CD8-positive, alpha-beta memory T cell (primary cell): ENCODE measurements at regions not wholly inside any gene's neighbourhood (a gene's known extent, or its start where the extent isn't known, plus 50 kb on each side); places are given as distances from the start of the nearest gene placed in this dataset.

Experiments
- CTCF ChIA-PET: fragments of 350-600 bp; sonication (Branson Sonifier 250); formaldehyde crosslinking; loops from one replicate; lab custom pipeline; 2021; ENCODE audit warnings: antibody characterized with exemption; lab: Charles Lee
- POLR2A ChIA-PET: fragments of 350-600 bp; sonication (Branson Sonifier 250); formaldehyde crosslinking; loops from one replicate; lab custom pipeline; 2021; ENCODE audit warnings: antibody characterized with exemption; lab: Charles Lee
- DNase-seq, 5 donors: peaks; one replicate each; pipeline versions ENCODE4 v3.0.0 to v3.0.0-alpha.2; 2020 to 2022; ENCODE audit warnings: mixed read lengths in 1 of 5
- H3K27ac ChIP-seq: one replicate; pipeline ENCODE4 v1.7.0; 2013; ENCODE audit warnings: low read depth, mild to moderate bottlenecking, low read length, moderate library complexity
- H3K27me3 ChIP-seq: 2 replicates; pipeline ENCODE4 v1.7.0; 2013; ENCODE audit warnings: low read length, mild to moderate bottlenecking; ENCODE audit not compliant: insufficient read depth, poor library complexity, severe bottlenecking
- H3K36me3 ChIP-seq: 2 replicates; pipeline ENCODE4 v1.7.0; 2013; ENCODE audit warnings: mild to moderate bottlenecking, low read length, moderate library complexity; ENCODE audit not compliant: insufficient read depth
- H3K4me1 ChIP-seq: 2 replicates; pipeline ENCODE4 v1.7.0; 2013; ENCODE audit warnings: mild to moderate bottlenecking, low read length, moderate library complexity; ENCODE audit not compliant: insufficient read depth
- H3K4me3 ChIP-seq: 2 replicates; pipeline ENCODE4 v1.7.0; 2013; ENCODE audit warnings: mild to moderate bottlenecking, low read length
- H3K9me3 ChIP-seq: 2 replicates; pipeline ENCODE4 v1.7.0; 2013; ENCODE audit warnings: mild to moderate bottlenecking, low read length
- H3K27ac Mint-ChIP-seq, 8 donors: one replicate each; pipeline ENCODE4 v1.8.0; 2020 to 2021; ENCODE audit warnings: mixed read lengths in 8 of 8, mild to moderate bottlenecking in 6 of 8, inconsistent platforms in 3 of 8, moderate library complexity in 3 of 8
- H3K27me3 Mint-ChIP-seq, 2 donors: one replicate each; pipeline ENCODE4 v1.8.0; 2020 to 2021; ENCODE audit warnings: mixed read lengths in 2 of 2, mild to moderate bottlenecking in 1 of 2, moderate library complexity in 1 of 2
- H3K36me3 Mint-ChIP-seq, 3 donors: one replicate each; pipeline ENCODE4 v1.8.0; 2020 to 2021; ENCODE audit warnings: mixed read lengths in 3 of 3, inconsistent platforms in 1 of 3, mild to moderate bottlenecking in 1 of 3
- H3K4me1 Mint-ChIP-seq, 3 donors: one replicate each; pipeline ENCODE4 v1.8.0; 2020 to 2021; ENCODE audit warnings: mixed read lengths in 3 of 3, inconsistent platforms in 1 of 3, mild to moderate bottlenecking in 1 of 3
- H3K4me3 Mint-ChIP-seq, 7 donors: one replicate each; pipeline ENCODE4 v1.8.0; 2020 to 2021; ENCODE audit warnings: mixed read lengths in 7 of 7, mild to moderate bottlenecking in 6 of 7, moderate library complexity in 4 of 7, inconsistent platforms in 2 of 7
- H3K9me3 Mint-ChIP-seq, 5 donors: one replicate each; pipeline ENCODE4 v1.8.0; 2020 to 2022; ENCODE audit warnings: mixed read lengths in 5 of 5, mild to moderate bottlenecking in 3 of 5, moderate library complexity in 2 of 5, inconsistent platforms in 1 of 5

DNA sequence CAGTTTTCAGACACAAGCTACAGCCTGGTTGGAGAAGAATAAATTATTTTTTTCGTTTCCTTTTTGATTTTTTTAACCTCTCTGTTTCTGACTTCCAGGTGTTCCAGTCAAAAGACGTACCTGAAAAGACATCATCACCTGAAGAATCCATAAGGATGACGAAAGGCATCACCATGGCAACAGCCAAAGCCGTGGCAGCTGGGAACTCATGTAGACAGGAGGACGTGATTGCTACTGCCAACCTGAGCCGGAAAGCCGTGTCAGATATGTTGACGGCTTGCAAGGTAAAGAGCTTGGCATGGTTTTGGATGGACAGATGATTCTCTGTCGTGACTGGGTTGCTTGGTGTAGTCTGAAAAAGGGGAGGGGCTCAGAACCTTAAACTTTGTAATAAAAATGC, 237.0 kb upstream of the TPM1 start:
- Mint-ChIP-seq H3K27ac (no peak overlapping the region), H3K9me3 (no peaks in the 10 kb centered on the region), H3K4me3 (no peak overlapping the region), H3K4me1 (no peaks in the 10 kb centered on the region), H3K27me3 (peaks cover 3 to 5% of the 10 kb centered on the region in 2 donors), H3K36me3 (no peaks in the 10 kb centered on the region)
- no peaks in the 10 kb centered on the region for H3K4me1 ChIP-seq
- DNase-seq = no peak
- no peaks in the 10 kb centered on the region for H3K36me3 ChIP-seq
- no peak overlapping the region for H3K27ac ChIP-seq
- H3K27me3 ChIP-seq = no peaks in the 10 kb centered on the region
- H3K4me3 ChIP-seq = no peak overlapping the region
- no peaks in the 10 kb centered on the region for H3K9me3 ChIP-seq
- CTCF ChIA-PET = no interaction called here
- POLR2A ChIA-PET = no interaction called here

GRCh38 chr15:62807539-62808130, 234.9 kb upstream of the TPM1 start:
- POLR2A ChIA-PET = no interaction called here
- H3K27me3 Mint-ChIP-seq = peaks cover 3 to 5% of the 10 kb centered on the region in 2 donors
- Histone ChIP-seq H3K9me3 (no peaks in the 10 kb centered on the region), H3K27ac (no peak overlapping the region), H3K27me3 (no peaks in the 10 kb centered on the region), H3K36me3 (no peaks in the 10 kb centered on the region), H3K4me1 (no peaks in the 10 kb centered on the region), H3K4me3 (no peak overlapping the region)
- H3K27ac Mint-ChIP-seq = no peak overlapping the region
- H3K4me1 Mint-ChIP-seq = no peaks in the 10 kb centered on the region
- no peaks in the 10 kb centered on the region for H3K9me3 Mint-ChIP-seq
- CTCF ChIA-PET = interaction anchor here (0.6 kb wide), 1 partner anchor 14 kb away, joined by 3 read pairs; no protein-coding TSS in a partner anchor
- H3K4me3 Mint-ChIP-seq = no peak overlapping the region
- DNase-seq = no peak
- no peaks in the 10 kb centered on the region for H3K36me3 Mint-ChIP-seq

GRCh38 chr15:62809115-62809967, 233.2 kb upstream of the TPM1 start:
- no peaks in the 10 kb centered on the region for H3K36me3 Mint-ChIP-seq
- Histone ChIP-seq H3K27me3 (no peaks in the 10 kb centered on the region), H3K4me3 (no peak overlapping the region), H3K9me3 (no peaks in the 10 kb centered on the region), H3K4me1 (no peaks in the 10 kb centered on the region), H3K36me3 (no peaks in the 10 kb centered on the region), H3K27ac (no peak overlapping the region)
- no peak for DNase-seq
- peaks cover 3 to 5% of the 10 kb centered on the region in 2 donors for H3K27me3 Mint-ChIP-seq
- H3K27ac Mint-ChIP-seq = no peak overlapping the region
- H3K9me3 Mint-ChIP-seq = no peaks in the 10 kb centered on the region
- CTCF ChIA-PET = no interaction called here
- no peak overlapping the region for H3K4me3 Mint-ChIP-seq
- H3K4me1 Mint-ChIP-seq = no peaks in the 10 kb centered on the region
- POLR2A ChIA-PET = no interaction called here

GRCh38 chr15:62809968-62810260, 232.6 kb upstream of the TPM1 start:
- ChIA-PET CTCF (no interaction called here), POLR2A (no interaction called here)
- H3K27me3 Mint-ChIP-seq = peaks cover 0 to 5% of the 10 kb centered on the region in 2 donors
- H3K27ac ChIP-seq = no peak overlapping the region
- no peak for DNase-seq
- H3K4me1 Mint-ChIP-seq = no peaks in the 10 kb centered on the region
- H3K9me3 ChIP-seq = no peaks in the 10 kb centered on the region
- H3K27me3 ChIP-seq = no peaks in the 10 kb centered on the region
- H3K36me3 Mint-ChIP-seq = no peaks in the 10 kb centered on the region
- H3K27ac Mint-ChIP-seq = no peak overlapping the region
- H3K36me3 ChIP-seq = no peaks in the 10 kb centered on the region
- H3K4me3 ChIP-seq = no peak overlapping the region
- H3K4me1 ChIP-seq = no peaks in the 10 kb centered on the region
- H3K9me3 Mint-ChIP-seq = no peaks in the 10 kb centered on the region
- no peak overlapping the region for H3K4me3 Mint-ChIP-seq

DNA sequence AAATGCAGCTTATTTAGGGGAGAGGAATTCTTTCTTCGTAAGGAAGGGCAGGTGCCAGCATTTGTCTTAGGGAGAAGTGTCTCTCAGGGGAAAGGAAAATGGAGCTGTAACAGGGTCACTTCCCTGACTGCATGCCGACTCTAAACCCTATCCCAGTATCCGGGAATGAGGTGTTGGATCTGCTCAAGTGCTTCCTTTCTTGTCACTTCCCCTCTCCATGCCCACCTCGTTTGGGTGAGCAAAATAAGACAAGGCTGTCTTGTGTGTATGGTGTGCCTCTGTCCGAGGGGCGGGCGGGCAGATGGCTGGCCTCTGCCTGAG, 230.1 kb upstream of the TPM1 start:
- no peak for DNase-seq
- Mint-ChIP-seq H3K4me1 (no peaks in the 10 kb centered on the region), H3K4me3 (no peak overlapping the region), H3K36me3 (no peaks in the 10 kb centered on the region), H3K9me3 (no peaks in the 10 kb centered on the region), H3K27me3 (no peaks in the 10 kb centered on the region), H3K27ac (no peak overlapping the region)
- ChIA-PET POLR2A (no interaction called here), CTCF (interaction anchor here (1.7 kb wide), 1 partner anchor 10 kb away, joined by 4 read pairs; no protein-coding TSS in a partner anchor)
- Histone ChIP-seq H3K36me3 (no peaks in the 10 kb centered on the region), H3K27me3 (no peaks in the 10 kb centered on the region), H3K27ac (no peak overlapping the region), H3K4me3 (no peak overlapping the region), H3K4me1 (no peaks in the 10 kb centered on the region), H3K9me3 (no peaks in the 10 kb centered on the region)

- no peaks in the 10 kb centered on the region for H3K4me1 Mint-ChIP-seq
- no peaks in the 10 kb centered on the region for H3K36me3 ChIP-seq
- H3K27ac ChIP-seq = no peak overlapping the region
- H3K27me3 Mint-ChIP-seq = peaks cover 4 to 10% of the 10 kb centered on the region in 2 donors
- POLR2A ChIA-PET = no interaction called here
- CTCF ChIA-PET = no interaction called here
- no peaks in the 10 kb centered on the region for H3K27me3 ChIP-seq
- H3K9me3 ChIP-seq = no peaks in the 10 kb centered on the region
- H3K27ac Mint-ChIP-seq = no peak overlapping the region
- H3K9me3 Mint-ChIP-seq = no peaks in the 10 kb centered on the region
- no peak overlapping the region for H3K4me3 Mint-ChIP-seq
- no peak for DNase-seq
- no peak overlapping the region for H3K4me3 ChIP-seq
- H3K36me3 Mint-ChIP-seq = no peaks in the 10 kb centered on the region
- H3K4me1 ChIP-seq = no peaks in the 10 kb centered on the region
Observed at GRCh38 chr15:62816342-62817069, 226.0 kb upstream of the TPM1 start.

DNA sequence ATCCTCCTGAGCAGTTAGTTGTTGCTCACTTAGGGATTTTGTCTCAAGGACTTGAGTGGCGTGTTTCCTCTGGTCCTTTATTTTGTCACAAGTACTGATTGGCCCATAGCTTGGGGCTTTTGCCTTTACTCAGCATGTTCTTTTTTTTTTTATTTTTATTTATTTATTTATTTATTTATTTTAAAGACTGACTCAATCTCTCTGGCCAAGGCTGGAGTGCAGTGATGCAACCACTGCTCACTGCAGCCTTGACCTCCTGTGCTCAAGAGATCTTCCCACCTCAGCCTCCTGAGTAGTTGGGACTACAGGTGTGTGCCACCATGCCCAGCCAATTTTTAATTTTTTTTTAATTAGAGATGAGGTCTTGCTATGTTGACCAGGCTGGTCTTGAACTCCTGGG, 223.9 kb upstream of the TPM1 start:
- no peaks in the 10 kb centered on the region for H3K36me3 Mint-ChIP-seq
- no peak overlapping the region for H3K4me3 Mint-ChIP-seq
- ChIA-PET CTCF (no interaction called here), POLR2A (no interaction called here)
- H3K27ac ChIP-seq = no peak overlapping the region
- no peaks in the 10 kb centered on the region for H3K9me3 ChIP-seq
- H3K27me3 Mint-ChIP-seq = peaks cover 4 to 13% of the 10 kb centered on the region in 2 donors
- H3K4me1 ChIP-seq = no peaks in the 10 kb centered on the region
- H3K9me3 Mint-ChIP-seq = no peaks in the 10 kb centered on the region
- no peak for DNase-seq
- H3K27ac Mint-ChIP-seq = no peak overlapping the region
- H3K4me1 Mint-ChIP-seq = no peaks in the 10 kb centered on the region
- no peaks in the 10 kb centered on the region for H3K36me3 ChIP-seq
- H3K4me3 ChIP-seq = no peak overlapping the region
- H3K27me3 ChIP-seq = no peaks in the 10 kb centered on the region

DNA sequence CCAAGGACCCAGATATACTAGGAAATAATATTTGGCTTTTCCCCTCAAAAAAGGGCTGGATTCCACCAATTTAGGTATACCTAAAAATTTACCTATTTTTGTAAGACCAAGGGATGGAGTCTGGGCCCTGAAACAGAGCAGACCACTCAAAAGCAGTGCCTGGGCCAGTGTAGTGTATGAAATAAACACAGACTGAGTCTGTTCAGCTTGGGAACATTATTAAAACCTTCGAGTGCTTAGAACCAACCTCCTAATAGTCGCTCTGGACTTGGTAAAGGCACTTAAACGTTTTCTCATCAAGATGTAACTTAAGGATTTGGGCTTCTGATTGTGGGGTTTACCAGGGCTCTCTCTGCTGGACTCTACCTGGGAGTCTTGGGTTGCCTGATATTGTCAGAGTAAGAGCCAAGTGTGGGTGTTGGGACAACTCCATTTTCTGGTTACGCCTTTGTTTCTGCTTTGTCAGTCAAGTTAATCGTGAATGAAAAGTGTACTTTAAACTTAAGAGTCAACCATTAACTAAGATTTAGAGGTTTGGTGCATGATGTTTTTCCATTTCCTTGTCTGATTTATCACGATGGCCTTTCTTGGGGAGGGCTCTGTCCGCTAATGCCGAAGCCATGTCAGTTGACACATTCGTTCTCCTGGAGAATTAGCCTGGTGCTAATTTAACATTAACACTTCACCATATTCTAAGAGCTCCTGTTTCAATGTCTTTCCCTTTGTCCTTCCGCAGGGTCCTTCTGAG, 221.0 kb upstream of the TPM1 start:
- no peak for DNase-seq
- Mint-ChIP-seq H3K9me3 (no peaks in the 10 kb centered on the region), H3K27me3 (peaks cover 5 to 17% of the 10 kb centered on the region in 2 donors), H3K27ac (no peak overlapping the region), H3K36me3 (no peaks in the 10 kb centered on the region), H3K4me1 (no peaks in the 10 kb centered on the region), H3K4me3 (no peak overlapping the region)
- CTCF ChIA-PET = no interaction called here
- Histone ChIP-seq H3K4me3 (no peak overlapping the region), H3K27ac (no peak overlapping the region), H3K9me3 (no peaks in the 10 kb centered on the region), H3K36me3 (no peaks in the 10 kb centered on the region), H3K27me3 (no peaks in the 10 kb centered on the region), H3K4me1 (no peaks in the 10 kb centered on the region)
- POLR2A ChIA-PET = no interaction called here
